GM03348 (cell line): ENCODE measurements at regions not wholly inside any gene's neighbourhood (a gene's known extent, or its start where the extent isn't known, plus 50 kb on each side); places are given as distances from the start of the nearest gene placed in this dataset.
A peak's percentile ranks its signal among the peaks of the same experiment; 100 is the strongest.

Experiments
- DNase-seq: peaks from one replicate; pipeline ENCODE4 v3.0.0; 2012; ENCODE audit warnings: low spot score

DNA sequence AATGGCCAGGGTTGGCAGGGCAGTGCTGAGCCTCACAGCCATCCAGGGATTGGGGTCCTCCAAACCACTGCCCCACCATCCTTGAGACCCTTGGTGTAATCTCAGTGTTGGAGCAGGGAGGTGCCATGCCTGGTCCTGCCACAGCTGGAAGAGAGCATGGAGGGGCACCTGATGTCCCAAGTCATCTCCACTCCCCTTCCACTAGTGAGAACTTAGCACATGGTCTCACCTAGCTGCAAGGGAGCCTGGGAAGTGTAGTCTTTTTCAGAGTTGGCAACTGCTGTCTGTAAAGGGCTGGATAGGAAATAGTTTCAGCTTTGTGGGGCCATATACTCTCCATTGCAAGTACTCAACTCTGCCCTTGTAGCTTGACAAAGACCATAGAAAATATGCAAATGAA is 238.7 kb downstream of the RPS24 start:
- DNase-seq, result no peak

DNA sequence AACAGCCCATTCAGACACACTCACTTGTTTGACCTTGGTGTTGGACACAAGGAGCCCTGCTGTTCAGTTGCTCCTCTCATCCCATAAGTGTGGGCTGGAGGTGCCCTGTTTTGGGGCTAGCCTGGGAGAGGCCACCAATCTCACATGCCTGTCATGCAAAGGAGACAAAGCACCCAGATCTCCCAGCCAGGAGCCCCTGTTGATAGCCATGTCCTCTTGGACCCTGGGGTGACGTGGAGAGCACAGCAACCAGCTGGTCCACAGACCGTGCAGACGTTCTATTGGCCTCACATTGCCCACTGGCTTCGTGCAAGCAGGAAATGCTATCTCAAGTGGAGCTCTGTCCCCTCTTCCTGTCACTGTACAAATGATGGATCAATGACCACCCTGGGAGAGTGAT is 240.8 kb downstream of the RPS24 start:
- no peak for DNase-seq

DNA sequence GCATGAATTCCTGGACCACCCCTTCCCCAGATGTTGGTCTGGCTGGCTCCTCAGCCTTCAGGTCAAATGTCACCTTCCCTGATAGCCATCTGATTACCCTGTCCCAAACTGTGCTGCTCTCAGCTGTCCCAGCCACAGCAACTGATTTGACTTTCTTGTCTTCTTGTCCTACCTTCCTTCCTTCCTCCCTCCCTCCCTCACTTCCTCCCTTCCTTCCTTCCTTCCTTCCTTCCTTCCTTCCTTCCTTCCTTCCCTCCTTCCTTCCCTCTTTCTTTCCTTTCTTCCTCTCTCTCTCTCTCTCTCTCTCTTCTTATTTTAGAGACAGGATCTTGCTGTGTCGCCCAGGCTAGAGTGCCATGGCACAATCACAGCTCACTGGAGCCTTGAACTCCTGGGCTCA is 242.5 kb downstream of the RPS24 start:
- DNase-seq, result no peak

- DNase-seq, result no peak
Observed at GRCh38 chr10:78277314-78278057, 243.8 kb downstream of the RPS24 start.

DNA sequence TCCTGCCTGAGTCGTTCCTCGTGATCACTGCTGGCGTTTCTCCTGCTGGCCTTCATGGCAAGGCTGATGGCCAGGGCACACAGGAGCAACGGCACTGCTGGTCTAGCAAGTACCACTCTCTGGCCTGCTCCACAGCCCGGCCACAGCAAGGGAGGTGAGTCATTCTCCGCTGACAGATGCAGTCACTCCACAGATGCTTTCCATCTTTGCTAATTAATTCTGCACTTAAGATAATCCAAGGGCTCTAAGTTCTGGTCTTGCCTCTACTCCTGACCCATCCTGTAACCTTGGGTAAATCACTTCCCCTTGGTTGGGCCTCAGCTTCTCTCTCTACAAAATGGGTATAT is 244.4 kb downstream of the RPS24 start:
- DNase-seq, result peak; percentile 84

- no peak for DNase-seq
Observed at GRCh38 chr10:78279756-78280155, 246.1 kb downstream of the RPS24 start.

GRCh38 chr10:78280604-78281003 is 246.9 kb downstream of the RPS24 start:
- DNase-seq, result no peak

DNA sequence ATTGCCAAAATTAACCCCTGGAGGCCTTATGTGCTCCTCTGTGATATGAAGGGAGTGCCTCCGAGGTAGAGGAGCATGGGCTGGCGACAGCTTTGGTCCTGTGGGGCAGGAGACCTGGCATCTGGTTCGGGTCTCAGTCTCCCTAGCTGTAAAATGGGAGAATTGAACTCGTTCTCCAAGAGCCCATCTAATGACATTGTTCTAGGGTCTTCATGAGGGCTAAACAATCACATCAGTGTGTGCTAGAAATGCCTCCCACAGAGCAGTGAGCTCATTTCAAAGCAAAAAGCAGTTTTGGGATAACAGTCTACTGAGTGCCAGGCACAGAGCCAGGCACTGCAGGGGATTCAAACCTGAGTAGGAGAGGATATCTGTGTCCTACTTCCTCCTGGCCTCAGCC is 248.0 kb downstream of the RPS24 start:
- no peak for DNase-seq

GRCh38 chr10:78283069-78283682 is 249.5 kb downstream of the RPS24 start:
- DNase-seq, result no peak

DNA sequence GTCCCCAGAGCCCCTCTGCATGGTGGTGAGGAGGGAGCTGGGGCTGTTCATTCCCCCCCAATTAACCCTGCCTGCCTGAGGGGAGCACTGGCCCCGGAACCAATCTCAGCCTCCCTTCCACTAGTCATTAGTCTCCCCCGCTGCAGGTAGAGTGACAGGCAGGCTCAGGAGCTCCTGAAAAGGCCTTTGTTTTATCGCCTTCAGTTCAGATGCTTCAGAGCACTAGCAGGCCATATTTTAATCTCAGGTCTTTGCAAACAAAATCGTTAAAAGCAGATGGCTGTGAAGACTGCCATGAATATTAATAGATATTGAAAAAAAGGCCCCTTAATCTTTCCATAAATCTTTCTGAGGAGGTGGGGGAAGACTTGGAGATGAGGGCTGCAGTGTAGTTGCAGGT is 250.7 kb downstream of the RPS24 start:
- no peak for DNase-seq

DNA sequence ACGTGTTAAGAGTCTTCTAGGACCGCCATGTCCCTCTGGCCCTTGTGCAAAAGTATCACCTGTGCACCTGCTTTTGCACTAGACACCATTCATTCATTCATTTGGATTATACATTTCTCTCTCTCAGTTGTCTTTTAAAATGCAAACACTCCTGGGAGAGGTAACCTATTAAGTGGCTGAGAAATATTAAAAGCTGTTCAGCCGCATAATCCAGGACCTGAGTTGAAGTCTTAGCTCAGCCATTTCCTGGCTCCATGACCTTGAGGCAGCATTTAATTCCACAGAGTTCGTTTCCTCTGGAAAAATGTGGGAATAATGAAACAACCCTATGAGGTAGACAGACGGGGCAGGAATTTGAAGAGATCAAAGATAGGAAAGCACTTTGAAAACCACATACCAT is 251.6 kb downstream of the RPS24 start:
- DNase-seq, result no peak

DNA sequence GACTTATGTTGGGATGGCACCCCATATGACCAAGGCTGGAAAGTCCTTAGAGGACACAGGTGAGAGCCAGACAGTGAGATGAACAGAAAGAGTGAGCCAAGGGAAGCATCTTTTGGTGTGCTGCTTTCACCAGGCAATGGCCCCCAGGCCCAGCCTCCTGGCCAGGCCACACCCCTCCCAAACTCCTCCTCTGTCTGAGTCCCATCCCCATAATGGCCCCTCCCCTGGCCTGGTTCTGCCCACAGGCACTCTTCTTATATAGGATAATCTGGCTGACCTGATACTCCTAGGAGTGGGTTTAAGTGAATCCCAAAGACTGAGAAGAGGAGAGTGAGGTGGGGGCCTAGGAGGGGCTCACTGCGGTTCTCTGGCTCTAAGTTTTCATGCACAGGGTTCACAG is 252.5 kb downstream of the RPS24 start:
- DNase-seq, result no peak

DNA sequence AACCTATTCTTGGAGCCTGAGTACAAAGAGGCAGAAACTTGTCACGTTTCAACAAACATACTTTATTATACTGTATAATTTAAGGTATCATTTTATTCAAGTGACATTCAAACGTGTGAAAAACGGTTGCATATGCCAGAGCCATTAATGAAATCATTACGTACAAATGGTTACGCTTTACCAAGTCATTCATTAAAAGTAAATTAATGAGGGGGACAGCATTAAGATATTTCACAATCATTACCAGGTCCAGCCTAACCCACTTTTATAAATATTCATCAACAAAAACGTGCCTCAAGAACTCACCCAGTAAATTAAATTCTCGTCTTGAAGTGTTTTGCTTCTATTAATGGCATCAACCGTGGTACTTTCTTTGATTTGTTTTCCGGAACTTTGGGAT is 253.0 kb downstream of the RPS24 start:
- no peak for DNase-seq

DNA sequence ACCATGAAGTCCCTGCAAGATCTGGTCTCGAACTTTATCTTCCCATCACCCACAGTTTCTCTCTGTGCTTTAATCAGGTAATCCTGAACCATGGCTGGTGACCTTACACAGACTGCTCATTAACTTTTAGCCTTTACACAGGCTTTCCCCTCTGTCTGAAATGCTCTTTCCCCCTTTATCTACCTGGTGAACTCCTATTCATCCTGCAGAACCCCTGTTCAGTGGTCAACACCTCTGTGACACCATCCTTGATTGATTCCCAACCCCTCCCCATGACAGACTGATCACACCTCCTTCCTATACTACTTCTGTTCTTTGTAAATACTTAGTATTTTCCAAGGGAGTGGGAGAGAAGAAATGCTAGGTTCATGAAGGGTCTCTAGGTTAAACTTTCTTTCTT is 254.0 kb downstream of the RPS24 start:
- no peak for DNase-seq

DNA sequence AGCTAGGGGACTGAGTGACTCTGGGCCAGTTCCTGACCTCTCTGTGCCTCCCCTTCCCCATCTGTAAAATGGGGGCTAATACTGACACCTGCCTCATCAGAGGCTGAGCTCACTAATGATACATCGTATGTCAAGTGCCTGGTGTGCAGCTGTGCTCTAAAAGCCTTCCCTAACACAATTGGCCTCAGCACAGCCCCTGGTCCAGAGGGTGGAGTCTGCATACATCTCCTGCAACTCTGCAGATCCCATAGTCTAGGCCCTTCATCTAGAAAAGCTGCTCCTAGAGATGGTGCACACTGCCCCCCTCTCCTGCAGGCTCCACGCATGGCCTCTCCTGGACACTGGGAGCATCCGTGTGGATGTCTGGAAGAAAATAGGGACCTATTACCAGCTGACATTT is 255.0 kb downstream of the RPS24 start:
- no peak for DNase-seq

DNA sequence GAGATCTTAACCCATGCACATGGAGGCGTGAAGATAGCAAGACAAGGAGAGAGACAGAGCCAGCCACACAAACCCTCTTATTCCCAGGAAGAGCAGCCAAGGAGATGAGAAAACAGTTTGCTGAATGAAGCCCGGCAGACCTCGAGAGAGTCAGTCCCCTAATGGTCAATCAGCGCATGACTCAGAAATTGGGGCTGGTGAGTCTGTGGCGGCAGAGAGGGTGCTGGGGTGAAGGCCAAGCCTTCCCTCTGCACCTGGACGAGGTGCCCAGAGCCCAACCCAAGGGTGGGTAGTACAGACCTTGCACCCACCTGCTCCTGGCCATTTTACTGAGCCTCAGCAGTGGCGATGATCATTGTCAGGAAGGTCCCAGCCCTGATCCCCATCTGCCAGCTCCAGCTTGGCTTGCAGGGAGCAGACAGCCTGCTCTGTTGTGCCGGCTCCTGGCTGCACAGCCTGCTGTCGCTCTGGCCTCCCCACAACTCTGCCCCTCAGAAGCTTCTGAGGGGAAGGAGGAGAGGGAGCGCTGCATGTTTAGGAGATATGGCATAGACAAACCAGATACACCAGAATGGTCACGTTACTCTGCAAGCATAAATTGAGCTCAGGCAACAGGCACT is 256.6 kb downstream of the RPS24 start:
- no peak for DNase-seq

GRCh38 chr10:78291722-78292121 is 258.1 kb downstream of the RPS24 start:
- no peak for DNase-seq

GRCh38 chr10:78292250-78292981 is 258.8 kb downstream of the RPS24 start:
- no peak for DNase-seq

GRCh38 chr10:78292982-78293865 is 259.6 kb downstream of the RPS24 start:
- no peak for DNase-seq

DNA sequence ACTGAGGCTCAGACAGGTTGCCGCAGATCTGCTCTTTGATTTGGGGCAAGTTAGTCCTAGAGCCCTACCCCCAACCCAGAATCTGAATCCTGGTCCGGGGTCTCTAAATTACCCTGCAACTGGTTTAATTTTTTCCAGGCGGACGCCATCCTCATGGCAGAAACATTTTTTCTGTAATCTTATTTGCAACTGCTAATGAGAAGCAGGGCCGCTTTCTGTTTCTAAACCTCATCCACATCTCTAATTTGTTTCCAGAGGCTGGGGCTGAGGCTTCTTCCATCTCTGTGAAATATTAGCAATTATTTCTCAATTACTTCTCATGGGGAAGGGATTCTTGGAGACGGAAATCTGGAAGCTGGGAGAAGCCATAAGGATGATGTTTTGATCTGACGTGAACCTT is 261.6 kb downstream of the RPS24 start:
- DNase-seq, result no peak

DNA sequence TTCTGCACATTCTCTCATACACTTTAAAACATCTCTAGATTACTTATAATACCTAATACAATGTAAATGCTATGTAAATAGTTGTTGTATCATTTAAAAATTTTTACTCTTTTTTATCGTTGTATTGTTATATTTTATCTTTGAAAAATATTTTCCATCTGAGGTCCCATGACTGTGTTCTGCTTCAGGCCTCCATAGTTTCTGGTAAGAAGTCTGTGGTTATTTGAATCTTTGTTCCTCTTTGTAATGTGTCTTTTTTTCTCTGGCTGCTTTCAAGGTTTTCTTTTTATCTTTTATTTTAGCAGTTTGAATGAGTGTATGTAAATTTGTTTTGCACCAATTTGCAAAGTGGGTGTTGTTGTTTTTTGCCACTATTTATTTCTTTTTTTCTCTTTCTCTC is 263.1 kb downstream of the RPS24 start:
- no peak for DNase-seq

DNA sequence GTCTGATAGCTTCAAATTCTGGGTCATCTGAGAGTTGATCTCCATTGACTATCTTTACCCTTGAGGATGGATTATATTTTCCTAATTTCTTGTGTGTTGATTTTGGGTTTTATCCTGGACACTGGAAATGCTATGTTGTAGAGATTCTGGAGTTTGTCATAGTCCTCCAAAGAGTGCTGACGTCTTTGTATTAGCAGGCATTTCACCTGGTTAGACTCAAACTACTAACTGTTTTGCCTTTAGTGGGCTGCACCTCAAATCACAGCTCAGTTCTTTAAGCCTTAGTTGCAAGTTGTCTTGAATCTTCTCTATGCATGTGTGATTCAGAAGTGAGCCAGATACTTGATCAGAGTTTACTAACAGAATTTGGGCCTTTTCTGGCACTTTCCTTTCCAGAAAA is 264.3 kb downstream of the RPS24 start:
- DNase-seq, result no peak
